Neutrophil (primary cell): ENCODE measurements at regions not wholly inside any gene's neighbourhood (a gene's known extent, or its start where the extent isn't known, plus 50 kb on each side); places are given as distances from the start of the nearest gene placed in this dataset.

ENCODE experiments used
- H3K27ac ChIP-seq: fragments of 200-600 bp; sonication (generic); 2 replicates; pipeline ENCODE4 v1.5.1; 2016; ENCODE audit warnings: mild to moderate bottlenecking, moderate library complexity
- H3K27me3 ChIP-seq: fragments of 200-600 bp; sonication (generic); 2 replicates; pipeline ENCODE4 v1.6.0; 2016; ENCODE audit warnings: mild to moderate bottlenecking
- H3K36me3 ChIP-seq: fragments of 200-600 bp; sonication (generic); 2 replicates; pipeline ENCODE4 v1.5.1; 2017
- H3K4me1 ChIP-seq, 2 experiments: fragments of 200-600 bp in 1 of 2; sonication (generic) in 1 of 2; 1 replicate in 1 of 2; 2 replicates in 1 of 2; pipeline versions ENCODE4 v1.5.1 to v1.6.1; 2013 to 2016; ENCODE audit warnings: low read depth in 1 of 2, low read length in 1 of 2, mild to moderate bottlenecking in 1 of 2, moderate library complexity in 1 of 2; ENCODE audit not compliant: control insufficient read depth in 1 of 2, insufficient read depth in 1 of 2
- H3K4me3 ChIP-seq, 2 experiments: fragments of 200-600 bp in 1 of 2; sonication (generic) in 1 of 2; 1 replicate in 1 of 2; 2 replicates in 1 of 2; pipeline ENCODE4 v1.5.1; 2013 to 2016; ENCODE audit warnings: low read depth in 1 of 2, low read length in 1 of 2, mild to moderate bottlenecking in 1 of 2, moderate library complexity in 1 of 2
- H3K9me3 ChIP-seq: fragments of 200-600 bp; sonication (generic); 2 replicates; pipeline ENCODE4 v1.5.1; 2016
- CTCF ChIP-seq: fragments of 200-600 bp; sonication (generic); IDR thresholded peaks from 2 replicates; pipeline ENCODE4 v1.5.1; 2016; ENCODE audit warnings: antibody characterized with exemption

GRCh38 chr1:203985676-203986075 lies 87.2 kb upstream of the SOX13 start:
- Histone ChIP-seq H3K27me3 (no peaks in the 10 kb centered on the region), H3K36me3 (no peaks in the 10 kb centered on the region), H3K4me1 (no peaks in the 10 kb centered on the region), H3K27ac (no peak overlapping the region), H3K4me3 (no peak overlapping the region), H3K9me3 (no peaks in the 10 kb centered on the region)
- no peak for TF ChIP-seq CTCF

DNA sequence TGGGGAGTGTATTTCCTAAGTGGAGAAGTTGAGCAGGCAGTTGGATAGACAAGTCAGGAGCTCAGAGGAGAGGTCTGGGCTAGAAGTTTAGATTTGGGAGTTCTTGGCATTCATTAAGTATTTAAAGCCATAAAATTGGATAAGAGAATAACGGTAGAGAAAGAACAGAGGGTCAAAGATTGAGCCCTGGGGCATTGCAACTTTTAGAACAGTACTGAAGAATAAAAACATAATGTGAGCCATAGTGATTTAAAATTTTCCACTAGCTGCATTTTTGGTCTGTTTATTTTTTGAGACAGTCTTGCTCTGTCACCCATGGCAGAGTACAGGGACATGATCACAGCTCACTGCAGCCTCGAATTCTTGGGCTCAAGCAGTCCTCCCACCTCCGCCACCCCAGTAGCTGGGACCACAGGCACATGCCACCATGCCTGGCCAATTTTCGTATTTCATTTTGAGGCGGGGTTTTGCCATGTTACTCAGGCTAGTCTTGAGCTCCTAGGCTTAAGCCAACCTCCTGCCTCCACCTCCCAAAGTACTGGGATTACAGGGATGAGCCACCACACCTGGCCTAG lies 85.9 kb upstream of the SOX13 start:
- no peak for TF ChIP-seq CTCF
- Histone ChIP-seq H3K27me3 (no peaks in the 10 kb centered on the region), H3K27ac (no peak overlapping the region), H3K9me3 (no peaks in the 10 kb centered on the region), H3K4me3 (no peak overlapping the region), H3K36me3 (no peaks in the 10 kb centered on the region), H3K4me1 (no peaks in the 10 kb centered on the region)

DNA sequence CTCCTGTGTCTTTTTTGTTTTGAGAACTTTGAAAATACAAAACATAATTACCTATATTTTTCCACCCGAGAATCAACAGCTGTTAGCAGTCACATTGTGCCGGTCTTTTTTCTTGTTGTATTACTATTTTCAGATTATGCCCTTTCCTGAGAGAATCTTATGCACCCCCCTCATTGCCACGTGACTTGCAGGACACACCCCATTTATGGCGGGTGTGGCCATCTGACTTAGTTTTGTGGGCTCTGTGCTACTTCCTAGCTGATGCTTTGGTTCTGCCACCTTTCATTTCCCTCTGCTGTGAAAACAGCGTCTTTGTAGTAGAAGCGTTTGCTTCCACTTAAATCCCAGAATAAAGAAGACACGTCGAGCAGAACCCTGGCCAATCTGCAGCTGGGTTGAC lies 82.8 kb upstream of the SOX13 start:
- no peak for TF ChIP-seq CTCF
- H3K9me3 ChIP-seq = no peaks in the 10 kb centered on the region

GRCh38 chr1:203992440-203992839 lies 80.5 kb upstream of the SOX13 start:
- Histone ChIP-seq H3K4me1 (no peaks in the 10 kb centered on the region), H3K9me3 (no peaks in the 10 kb centered on the region)
- TF ChIP-seq CTCF = no peak

More for the DNA sequence above, 82.8 kb upstream of the SOX13 start:
- no peaks in the 10 kb centered on the region for H3K4me1 ChIP-seq
- H3K27me3 ChIP-seq = peaks cover 12% of the 10 kb centered on the region
- no peak overlapping the region for H3K4me3 ChIP-seq
- no peak overlapping the region for H3K27ac ChIP-seq
- H3K36me3 ChIP-seq = no peaks in the 10 kb centered on the region

DNA sequence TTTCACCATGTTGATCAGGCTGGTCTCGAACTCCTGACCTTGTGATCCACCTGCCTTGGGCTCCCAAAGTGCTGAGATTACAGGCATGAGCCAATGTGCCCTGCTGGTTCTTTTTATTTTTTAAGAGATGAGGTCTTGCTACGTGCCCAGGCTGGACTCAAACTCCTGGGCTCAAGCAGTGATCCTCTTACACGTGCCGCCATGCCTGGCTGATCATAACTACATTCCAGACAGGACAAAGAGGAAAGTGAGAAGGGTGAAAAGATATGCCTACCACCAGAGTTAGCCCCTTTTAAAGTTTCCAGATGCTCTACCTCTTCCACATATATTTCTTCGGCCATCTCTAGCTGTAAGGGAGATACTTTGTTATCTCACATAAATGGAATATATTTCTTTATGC lies 79.7 kb upstream of the SOX13 start:
- Histone ChIP-seq H3K27me3 (peaks cover 19% of the 10 kb centered on the region), H3K4me3 (no peak overlapping the region), H3K4me1 (no peaks in the 10 kb centered on the region), H3K9me3 (no peaks in the 10 kb centered on the region), H3K36me3 (no peaks in the 10 kb centered on the region), H3K27ac (no peak overlapping the region)
- no peak for TF ChIP-seq CTCF

More at GRCh38 chr1:203992440-203992839, 80.5 kb upstream of the SOX13 start:
- Histone ChIP-seq H3K27ac (no peak overlapping the region), H3K4me3 (no peak overlapping the region), H3K36me3 (no peaks in the 10 kb centered on the region), H3K27me3 (peaks cover 19% of the 10 kb centered on the region)

DNA sequence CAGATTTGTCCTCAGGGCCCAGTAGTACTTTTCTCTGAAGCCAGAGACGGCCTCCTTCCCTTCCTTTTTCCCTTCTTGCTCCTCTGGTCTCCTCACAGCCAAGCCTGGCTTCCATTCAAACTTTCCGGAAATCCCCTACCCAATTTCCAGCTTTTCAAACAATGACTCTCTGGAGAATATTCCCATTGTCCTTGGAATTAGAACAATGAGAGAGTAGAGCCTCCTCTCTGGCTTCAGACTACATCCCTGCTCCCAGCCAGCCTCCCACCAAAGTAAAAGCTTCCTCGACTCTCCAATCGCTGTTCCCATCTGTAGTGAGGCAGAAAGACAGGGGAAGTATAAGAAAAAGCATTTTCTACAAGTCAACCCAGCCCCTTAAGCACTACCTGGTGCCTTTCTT lies 77.7 kb upstream of the SOX13 start:
- H3K27me3 ChIP-seq = peaks cover 19% of the 10 kb centered on the region

More for the DNA sequence above, 77.7 kb upstream of the SOX13 start:
- H3K9me3 ChIP-seq = no peaks in the 10 kb centered on the region
- no peak overlapping the region for H3K27ac ChIP-seq
- H3K4me1 ChIP-seq = no peaks in the 10 kb centered on the region
- no peak for TF ChIP-seq CTCF
- H3K36me3 ChIP-seq = no peaks in the 10 kb centered on the region
- no peak overlapping the region for H3K4me3 ChIP-seq
